SK-N-SH treated with all-trans-retinoic acid at 6 μM for 48 hours (cell line): ENCODE measurements at regions not wholly inside any gene's neighbourhood (a gene's known extent, or its start where the extent isn't known, plus 50 kb on each side); places are given as distances from the start of the nearest gene placed in this dataset.
A peak's percentile ranks its signal among the peaks of the same experiment; 100 is the strongest.
"Not testable (repeated sequence)": the region's sequence is repeated elsewhere in the genome, so short reads cannot be mapped to it uniquely, and the experiment has no call there.

Source experiments
- ATAC-seq: fragments of 200-7000 bp; cut with Tn5 transposase; 3 replicates; pipeline ENCODE4 v1.9.1; 2020; ENCODE audit warnings: mild to moderate bottlenecking, moderate library complexity
- ARNTL ChIP-seq: fragments of 450-650 bp; formaldehyde crosslinking; IDR thresholded peaks from 2 replicates; pipeline ENCODE4 v1.5.0; 2020; ENCODE audit warnings: low read depth, mild to moderate bottlenecking, moderate library complexity, borderline replicate concordance
- BACH2 ChIP-seq: fragments of 250-450 bp; sonication (Bioruptor Pico); IDR thresholded peaks from 2 replicates; pipeline ENCODE4 v1.9.0; 2021; ENCODE audit warnings: mild to moderate bottlenecking, borderline replicate concordance
- CSDC2 ChIP-seq: fragments of 250-450 bp; sonication (Bioruptor Pico); IDR thresholded peaks from 2 replicates; pipeline ENCODE4 v1.5.0; 2020; ENCODE audit warnings: mild to moderate bottlenecking, moderate library complexity
- ISL1 ChIP-seq: fragments of 250-450 bp; sonication (Bioruptor Pico); IDR thresholded peaks from 2 replicates; pipeline ENCODE4 v2.1.2; 2022; ENCODE audit warnings: mild to moderate bottlenecking, moderate library complexity
- OSR1 ChIP-seq: fragments of 250-450 bp; sonication (Bioruptor Pico); IDR thresholded peaks from 2 replicates; pipeline ENCODE4 v1.8.0; 2022; ENCODE audit warnings: moderate library complexity, mild to moderate bottlenecking, inconsistent platforms
- RARB ChIP-seq: fragments of 250-450 bp; sonication (Bioruptor Pico); IDR thresholded peaks from 2 replicates; pipeline ENCODE4 v1.8.0; 2021; ENCODE audit warnings: mild to moderate bottlenecking, moderate library complexity
- TCF4 ChIP-seq: fragments of 250-450 bp; sonication (Bioruptor Pico); IDR thresholded peaks from 2 replicates; pipeline ENCODE4 v1.8.0; 2021; ENCODE audit warnings: mild to moderate bottlenecking, moderate library complexity, borderline replicate concordance
- ZC3H10 ChIP-seq: fragments of 250-450 bp; sonication (Bioruptor Pico); IDR thresholded peaks from 2 replicates; pipeline ENCODE4 v1.5.1; 2021; ENCODE audit warnings: mild to moderate bottlenecking, moderate library complexity
- ZNF70 ChIP-seq: fragments of 450-650 bp; formaldehyde crosslinking; IDR thresholded peaks from 2 replicates; pipeline ENCODE4 v1.5.0; 2020; ENCODE audit warnings: mild to moderate bottlenecking, moderate library complexity
- ZNF8 ChIP-seq: fragments of 450-650 bp; formaldehyde crosslinking; IDR thresholded peaks from 2 replicates; pipeline ENCODE4 v1.5.0; 2020; ENCODE audit warnings: mild to moderate bottlenecking, moderate library complexity
- TF ChIP-seq, protein P1 (sequence below): fragments of 250-450 bp; sonication (Bioruptor Pico); IDR thresholded peaks from 2 replicates; pipeline ENCODE4 v1.5.0; 2020; ENCODE audit warnings: mild to moderate bottlenecking, moderate library complexity
- TF ChIP-seq, protein P2 (sequence below): fragments of 250-450 bp; sonication (Bioruptor Pico); IDR thresholded peaks from 2 replicates; pipeline ENCODE4 v1.5.1; 2021; ENCODE audit warnings: mild to moderate bottlenecking, moderate library complexity
- TF ChIP-seq, protein P3 (sequence below): fragments of 250-450 bp; sonication (Bioruptor Pico); IDR thresholded peaks from 2 replicates; pipeline ENCODE4 v1.8.0; 2020; ENCODE audit warnings: mild to moderate bottlenecking, moderate library complexity, borderline replicate concordance
- TF ChIP-seq, protein P4 (sequence below): fragments of 250-450 bp; sonication (Bioruptor Pico); IDR thresholded peaks from 2 replicates; pipeline ENCODE4 v1.5.1; 2020; ENCODE audit warnings: low read depth, mild to moderate bottlenecking, moderate library complexity

DNA sequence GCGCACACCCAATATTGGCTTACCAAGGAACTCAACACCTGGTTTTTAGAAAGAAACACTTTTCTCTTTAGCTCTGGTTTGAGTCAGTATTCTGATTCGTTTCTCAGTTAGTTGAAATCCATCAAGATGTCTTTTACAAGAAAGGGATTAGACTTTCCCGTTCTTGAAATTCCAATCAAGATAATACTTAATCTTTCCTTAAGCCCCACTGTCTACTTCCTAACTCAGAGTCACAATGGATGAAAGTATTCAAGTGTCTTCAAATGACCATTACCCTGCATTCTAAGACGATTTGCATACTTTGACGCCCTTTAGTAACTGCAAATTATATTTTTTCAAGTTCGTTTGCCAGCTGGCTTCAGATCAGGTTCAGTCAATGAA lies 189.8 kb downstream of the USP22 start:
- TF ChIP-seq, protein P1, sequence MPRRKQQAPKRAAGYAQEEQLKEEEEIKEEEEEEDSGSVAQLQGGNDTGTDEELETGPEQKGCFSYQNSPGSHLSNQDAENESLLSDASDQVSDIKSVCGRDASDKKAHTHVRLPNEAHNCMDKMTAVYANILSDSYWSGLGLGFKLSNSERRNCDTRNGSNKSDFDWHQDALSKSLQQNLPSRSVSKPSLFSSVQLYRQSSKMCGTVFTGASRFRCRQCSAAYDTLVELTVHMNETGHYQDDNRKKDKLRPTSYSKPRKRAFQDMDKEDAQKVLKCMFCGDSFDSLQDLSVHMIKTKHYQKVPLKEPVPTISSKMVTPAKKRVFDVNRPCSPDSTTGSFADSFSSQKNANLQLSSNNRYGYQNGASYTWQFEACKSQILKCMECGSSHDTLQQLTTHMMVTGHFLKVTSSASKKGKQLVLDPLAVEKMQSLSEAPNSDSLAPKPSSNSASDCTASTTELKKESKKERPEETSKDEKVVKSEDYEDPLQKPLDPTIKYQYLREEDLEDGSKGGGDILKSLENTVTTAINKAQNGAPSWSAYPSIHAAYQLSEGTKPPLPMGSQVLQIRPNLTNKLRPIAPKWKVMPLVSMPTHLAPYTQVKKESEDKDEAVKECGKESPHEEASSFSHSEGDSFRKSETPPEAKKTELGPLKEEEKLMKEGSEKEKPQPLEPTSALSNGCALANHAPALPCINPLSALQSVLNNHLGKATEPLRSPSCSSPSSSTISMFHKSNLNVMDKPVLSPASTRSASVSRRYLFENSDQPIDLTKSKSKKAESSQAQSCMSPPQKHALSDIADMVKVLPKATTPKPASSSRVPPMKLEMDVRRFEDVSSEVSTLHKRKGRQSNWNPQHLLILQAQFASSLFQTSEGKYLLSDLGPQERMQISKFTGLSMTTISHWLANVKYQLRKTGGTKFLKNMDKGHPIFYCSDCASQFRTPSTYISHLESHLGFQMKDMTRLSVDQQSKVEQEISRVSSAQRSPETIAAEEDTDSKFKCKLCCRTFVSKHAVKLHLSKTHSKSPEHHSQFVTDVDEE (CRISPR knock-in tag), result no peak
- TF ChIP-seq ZC3H10 (CRISPR knock-in tag), result no peak
- TF ChIP-seq, all 23 proteins: peak for 0
- no peak for ATAC-seq

DNA sequence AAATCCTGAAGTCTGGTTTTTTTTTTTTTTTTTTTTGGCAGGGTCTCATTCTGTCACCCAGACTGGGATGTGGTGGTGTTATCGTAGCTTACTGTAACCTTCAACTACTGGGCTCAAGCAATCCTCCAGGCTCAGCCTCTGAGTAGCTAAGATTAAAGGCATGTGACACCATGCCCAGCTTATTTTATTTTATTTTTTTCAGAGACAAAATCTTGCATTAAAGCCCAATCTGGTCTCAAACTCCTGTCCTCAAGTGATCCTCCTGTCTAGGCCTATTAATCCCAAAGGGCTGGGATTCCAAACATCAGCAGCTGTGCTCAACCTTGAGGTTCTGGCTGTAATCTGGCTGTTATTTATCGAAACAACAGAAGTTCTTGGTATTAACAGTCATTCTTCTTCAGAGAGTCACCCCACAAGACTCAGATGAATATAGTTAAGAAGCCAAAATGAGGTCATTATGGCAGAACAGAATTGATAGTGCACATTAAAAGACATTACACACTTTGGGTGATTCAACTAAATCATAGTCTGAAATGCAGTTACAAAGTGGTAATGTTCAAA lies 186.8 kb downstream of the USP22 start:
- not testable (repeated sequence) for ATAC-seq

DNA sequence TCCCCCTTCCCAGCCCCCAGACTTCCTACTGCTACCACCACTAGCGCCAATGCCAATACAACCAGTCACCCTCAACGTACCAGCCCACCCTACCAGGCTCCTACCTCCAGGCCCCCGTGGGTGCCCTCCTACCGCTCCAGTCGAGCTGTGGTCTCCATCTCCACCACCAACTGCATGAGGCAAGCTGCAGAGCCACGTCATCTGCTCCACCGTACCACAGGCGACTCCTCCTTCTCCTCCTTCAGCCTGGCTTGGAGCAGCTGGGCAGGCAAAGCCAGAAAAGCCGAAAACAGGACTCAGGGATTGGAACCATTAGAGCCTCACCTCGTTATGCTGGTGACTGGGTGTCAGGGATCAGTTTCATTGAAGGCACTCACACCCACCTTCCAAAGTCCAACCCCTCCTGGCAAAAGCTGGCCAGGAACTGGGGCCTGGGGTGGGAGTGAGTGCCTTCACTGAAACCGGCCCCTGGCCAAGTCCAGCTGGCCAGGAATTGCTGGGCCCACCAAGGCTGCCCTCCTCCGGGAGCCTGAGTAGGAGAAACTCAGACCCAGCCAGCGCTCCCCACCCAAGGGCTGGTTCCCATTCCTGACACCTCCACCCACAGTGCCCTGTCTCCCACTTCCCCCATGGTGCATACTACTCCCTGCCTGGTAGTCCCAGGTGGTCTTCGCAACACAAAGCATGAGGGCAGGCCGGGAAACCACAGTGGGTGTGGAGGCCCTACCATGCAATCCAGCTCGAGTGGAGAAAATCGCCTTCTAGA lies 176.2 kb downstream of the USP22 start:
- ATAC-seq, result not testable (repeated sequence)

DNA sequence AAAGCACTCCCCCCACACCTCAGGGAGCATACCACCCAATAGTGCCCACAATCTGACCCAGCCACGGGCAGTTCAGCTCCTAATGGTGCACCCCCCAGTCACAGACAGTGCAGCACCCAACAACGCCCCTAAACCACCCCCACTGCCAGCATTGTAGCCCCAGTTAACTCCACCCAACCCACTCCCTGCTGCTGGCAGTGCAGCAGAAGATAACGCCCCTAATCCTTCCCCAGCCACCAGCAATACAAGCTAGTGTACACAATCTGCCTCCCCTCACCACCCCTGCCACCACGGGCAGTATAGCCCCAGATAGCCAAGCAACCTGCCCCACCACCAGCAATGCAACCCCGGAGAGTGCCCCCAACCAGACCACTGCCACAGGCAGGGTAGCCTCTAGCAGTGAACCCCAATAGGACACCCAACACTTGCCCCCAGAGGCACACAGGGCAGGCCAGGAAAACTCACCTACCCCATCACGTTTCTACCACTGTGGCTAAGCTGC lies 175.3 kb downstream of the USP22 start:
- not testable (repeated sequence) for ATAC-seq

DNA sequence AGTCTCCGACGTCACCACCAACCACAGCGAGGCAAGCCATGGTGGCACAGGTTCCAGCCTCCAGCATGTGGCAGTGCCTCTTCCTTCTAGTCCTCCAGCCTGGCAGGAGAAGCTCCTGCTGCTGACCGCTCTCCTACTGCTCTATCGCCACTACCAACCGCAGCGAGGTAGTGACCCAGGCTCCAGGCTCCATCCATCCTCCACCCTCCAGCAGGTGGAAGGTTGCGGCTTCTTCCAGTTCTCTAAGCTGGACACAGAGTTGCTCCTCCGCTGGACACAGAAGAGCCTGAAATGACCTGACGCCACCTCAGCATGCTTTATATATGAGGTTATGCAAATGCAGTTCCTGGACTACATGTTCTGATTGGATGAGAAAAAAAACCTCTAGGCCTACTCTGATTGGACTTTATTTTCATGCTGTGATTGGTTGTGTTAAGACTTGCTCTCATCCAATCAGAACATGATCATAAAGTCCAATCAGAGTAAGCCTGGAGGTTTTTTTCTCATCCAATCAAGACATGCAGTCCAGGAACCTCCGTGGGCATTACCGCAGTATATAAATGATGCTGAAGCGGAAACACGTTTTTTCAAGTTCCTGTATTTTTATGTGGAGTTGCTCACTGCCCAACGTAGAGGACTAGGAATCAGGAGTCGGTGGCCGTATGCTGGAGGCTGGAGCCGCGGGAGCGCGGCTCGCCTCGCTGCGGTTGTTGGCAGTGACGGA lies 174.7 kb downstream of the USP22 start:
- ATAC-seq, result peak; percentile 100

DNA sequence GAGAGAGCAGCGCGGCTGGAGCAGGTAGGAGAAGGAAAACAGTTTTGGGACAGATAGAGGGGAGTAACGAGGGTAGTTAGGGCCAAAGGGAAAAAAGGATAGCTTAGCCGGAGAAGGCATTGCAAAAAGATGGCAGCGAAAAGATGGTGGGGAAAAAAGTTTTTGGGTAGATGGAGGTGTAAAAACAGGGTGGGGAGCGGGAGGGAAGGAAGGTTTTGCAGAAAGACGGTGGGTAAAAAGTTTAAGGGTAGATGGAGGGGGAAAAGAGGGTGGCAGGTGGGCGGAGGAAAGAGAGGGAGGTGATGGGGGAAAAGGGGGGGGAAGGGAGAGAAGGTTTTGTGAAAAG lies 174.2 kb downstream of the USP22 start:
- not testable (repeated sequence) for ATAC-seq

DNA sequence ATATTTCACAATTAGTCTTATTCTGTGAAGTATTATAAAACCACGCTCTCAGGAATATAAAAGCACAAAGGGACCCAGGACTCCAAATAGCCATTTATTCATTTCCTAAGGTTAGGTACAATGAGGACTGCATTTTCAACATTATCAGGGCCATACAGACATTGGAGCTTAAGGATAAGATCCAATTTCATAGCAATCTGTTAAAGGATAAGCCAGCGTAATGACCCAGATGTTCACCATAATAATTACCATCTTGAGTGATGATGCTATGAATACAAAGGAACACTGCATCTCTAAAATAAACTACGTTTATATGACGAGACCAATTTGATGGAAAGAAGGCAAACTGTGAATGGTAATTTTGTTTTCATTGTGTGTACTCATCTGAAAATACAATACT lies 169.6 kb downstream of the USP22 start:
- ATAC-seq, result not testable (repeated sequence)
- TF ChIP-seq TCF4, result 0 out of 2 replicates have a peak, but pooled peaks have one; percentile 39

DNA sequence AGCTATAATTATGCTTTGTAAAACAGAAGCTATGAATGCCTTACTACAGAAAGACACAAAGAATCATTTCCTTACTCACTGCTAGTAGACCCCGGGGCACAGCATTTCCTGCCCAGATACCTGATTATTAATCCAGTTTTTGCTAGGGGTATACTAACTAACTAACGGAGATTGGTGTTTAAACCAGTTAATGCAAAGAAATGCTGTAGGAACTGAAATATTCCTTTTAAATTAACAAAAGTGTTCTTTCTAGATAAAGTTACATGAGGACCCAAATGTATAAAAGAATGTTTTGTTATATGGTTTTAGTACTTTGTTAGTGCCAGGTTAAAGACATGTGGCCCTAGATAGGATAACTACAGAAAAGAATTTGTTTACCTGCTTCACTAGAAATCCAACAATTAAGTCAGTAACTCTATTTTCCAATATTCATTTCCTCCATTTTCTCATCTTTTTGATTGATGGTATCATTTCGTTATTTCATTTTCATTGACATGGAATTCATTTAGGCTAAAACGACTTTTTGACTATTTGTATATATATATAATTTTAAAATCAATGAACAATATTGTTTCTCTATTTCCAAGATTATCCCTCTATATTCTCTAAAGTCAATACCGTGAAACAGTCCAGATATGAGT lies 169.0 kb downstream of the USP22 start:
- not testable (repeated sequence) for ATAC-seq

DNA sequence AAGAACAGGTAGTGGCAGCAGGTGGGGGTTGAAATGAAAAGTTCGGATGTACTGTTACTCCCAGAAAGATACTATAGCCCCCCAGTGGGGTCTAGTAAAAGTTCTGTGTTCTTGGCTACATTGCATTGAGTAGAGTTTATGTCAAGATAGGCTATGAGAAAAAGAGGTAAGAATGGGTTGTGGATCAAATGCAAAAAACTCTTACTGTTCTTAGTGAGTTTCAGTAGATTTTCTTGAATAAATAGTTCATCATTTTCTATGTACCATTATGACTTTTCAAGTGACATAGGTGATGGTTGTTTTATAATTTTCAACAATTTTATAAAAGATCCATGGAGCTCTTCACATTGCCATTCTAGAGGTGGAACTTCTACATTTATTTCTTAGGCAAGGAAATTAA lies 165.4 kb downstream of the USP22 start:
- ATAC-seq, result not testable (repeated sequence)

DNA sequence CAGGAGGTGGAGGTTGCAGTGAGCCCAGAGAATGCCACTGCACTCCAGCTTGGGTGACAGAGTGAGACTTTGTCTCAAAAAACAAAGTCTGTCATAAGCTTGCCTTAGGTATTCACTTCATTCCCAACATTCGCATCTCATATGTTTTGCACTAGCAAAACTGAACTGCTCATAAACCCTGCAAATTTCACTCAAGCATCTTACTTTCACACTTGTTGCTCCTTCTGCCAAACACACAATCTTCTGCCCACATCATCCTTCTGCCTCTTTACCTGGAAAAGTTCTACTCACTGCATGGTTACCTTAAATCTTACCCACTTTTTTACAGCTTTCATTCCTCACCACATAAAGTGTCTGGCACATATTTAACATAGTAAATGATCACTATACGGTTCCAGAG lies 152.5 kb downstream of the USP22 start:
- ATAC-seq, result no peak
- no peak for TF ChIP-seq CSDC2 (CRISPR knock-in tag)
- TF ChIP-seq ZC3H10 (CRISPR knock-in tag), result no peak
- TF ChIP-seq OSR1, result no peak
- TF ChIP-seq, protein P2, sequence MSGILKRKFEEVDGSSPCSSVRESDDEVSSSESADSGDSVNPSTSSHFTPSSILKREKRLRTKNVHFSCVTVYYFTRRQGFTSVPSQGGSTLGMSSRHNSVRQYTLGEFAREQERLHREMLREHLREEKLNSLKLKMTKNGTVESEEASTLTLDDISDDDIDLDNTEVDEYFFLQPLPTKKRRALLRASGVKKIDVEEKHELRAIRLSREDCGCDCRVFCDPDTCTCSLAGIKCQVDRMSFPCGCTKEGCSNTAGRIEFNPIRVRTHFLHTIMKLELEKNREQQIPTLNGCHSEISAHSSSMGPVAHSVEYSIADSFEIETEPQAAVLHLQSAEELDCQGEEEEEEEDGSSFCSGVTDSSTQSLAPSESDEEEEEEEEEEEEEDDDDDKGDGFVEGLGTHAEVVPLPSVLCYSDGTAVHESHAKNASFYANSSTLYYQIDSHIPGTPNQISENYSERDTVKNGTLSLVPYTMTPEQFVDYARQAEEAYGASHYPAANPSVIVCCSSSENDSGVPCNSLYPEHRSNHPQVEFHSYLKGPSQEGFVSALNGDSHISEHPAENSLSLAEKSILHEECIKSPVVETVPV (CRISPR knock-in tag), result no peak
- no peak for TF ChIP-seq ISL1
- TF ChIP-seq ARNTL, result no peak
- TF ChIP-seq ZNF70 (CRISPR knock-in tag), result no peak
- TF ChIP-seq RARB (CRISPR knock-in tag), result no peak
- TF ChIP-seq, protein P3, sequence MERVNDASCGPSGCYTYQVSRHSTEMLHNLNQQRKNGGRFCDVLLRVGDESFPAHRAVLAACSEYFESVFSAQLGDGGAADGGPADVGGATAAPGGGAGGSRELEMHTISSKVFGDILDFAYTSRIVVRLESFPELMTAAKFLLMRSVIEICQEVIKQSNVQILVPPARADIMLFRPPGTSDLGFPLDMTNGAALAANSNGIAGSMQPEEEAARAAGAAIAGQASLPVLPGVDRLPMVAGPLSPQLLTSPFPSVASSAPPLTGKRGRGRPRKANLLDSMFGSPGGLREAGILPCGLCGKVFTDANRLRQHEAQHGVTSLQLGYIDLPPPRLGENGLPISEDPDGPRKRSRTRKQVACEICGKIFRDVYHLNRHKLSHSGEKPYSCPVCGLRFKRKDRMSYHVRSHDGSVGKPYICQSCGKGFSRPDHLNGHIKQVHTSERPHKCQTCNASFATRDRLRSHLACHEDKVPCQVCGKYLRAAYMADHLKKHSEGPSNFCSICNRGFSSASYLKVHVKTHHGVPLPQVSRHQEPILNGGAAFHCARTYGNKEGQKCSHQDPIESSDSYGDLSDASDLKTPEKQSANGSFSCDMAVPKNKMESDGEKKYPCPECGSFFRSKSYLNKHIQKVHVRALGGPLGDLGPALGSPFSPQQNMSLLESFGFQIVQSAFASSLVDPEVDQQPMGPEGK (CRISPR knock-in tag), result no peak
- TF ChIP-seq BACH2, result no peak
- no peak for TF ChIP-seq ZNF8 (CRISPR knock-in tag)
- TF ChIP-seq, protein P4, sequence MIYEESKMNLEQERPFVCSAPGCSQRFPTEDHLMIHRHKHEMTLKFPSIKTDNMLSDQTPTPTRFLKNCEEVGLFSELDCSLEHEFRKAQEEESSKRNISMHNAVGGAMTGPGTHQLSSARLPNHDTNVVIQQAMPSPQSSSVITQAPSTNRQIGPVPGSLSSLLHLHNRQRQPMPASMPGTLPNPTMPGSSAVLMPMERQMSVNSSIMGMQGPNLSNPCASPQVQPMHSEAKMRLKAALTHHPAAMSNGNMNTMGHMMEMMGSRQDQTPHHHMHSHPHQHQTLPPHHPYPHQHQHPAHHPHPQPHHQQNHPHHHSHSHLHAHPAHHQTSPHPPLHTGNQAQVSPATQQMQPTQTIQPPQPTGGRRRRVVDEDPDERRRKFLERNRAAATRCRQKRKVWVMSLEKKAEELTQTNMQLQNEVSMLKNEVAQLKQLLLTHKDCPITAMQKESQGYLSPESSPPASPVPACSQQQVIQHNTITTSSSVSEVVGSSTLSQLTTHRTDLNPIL (CRISPR knock-in tag), result no peak
